Inferior parietal cortex (tissue), 1 donor: ENCODE measurements at regions not wholly inside any gene's neighbourhood (a gene's known extent, or its start where the extent isn't known, plus 50 kb on each side); places are given as distances from the start of the nearest gene placed in this dataset.

ENCODE experiments used
- DNase-seq: peaks from one replicate; pipeline ENCODE4 v3.0.0-alpha.2; 2016; ENCODE audit errors: extremely low spot score

GRCh38 chr15:23514484-23514883 is 51.0 kb upstream of the MKRN3 start:
- DNase-seq: no peak

DNA sequence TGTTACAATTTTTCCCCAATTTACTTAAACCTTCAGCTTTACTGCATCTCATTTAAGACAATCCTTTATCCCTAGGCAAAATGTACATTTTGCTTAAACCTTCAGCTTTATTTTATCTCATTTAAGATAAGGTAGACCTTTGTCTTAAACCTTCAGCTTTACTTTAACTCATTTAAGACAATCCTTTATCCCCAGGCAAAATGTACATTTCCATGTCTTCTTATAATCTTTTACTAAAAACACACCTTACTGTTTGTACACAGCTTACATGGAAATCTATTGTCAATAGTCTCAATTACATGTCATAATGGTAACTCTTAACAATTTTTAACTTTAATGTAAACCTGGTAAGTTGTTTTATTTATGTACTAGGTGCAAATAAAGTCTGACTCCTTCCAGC is 58.7 kb upstream of the MKRN3 start:
- DNase-seq: no peak

GRCh38 chr15:23503980-23504379 is 56.9 kb upstream of the GOLGA6L2 start:
- DNase-seq: no peak

DNA sequence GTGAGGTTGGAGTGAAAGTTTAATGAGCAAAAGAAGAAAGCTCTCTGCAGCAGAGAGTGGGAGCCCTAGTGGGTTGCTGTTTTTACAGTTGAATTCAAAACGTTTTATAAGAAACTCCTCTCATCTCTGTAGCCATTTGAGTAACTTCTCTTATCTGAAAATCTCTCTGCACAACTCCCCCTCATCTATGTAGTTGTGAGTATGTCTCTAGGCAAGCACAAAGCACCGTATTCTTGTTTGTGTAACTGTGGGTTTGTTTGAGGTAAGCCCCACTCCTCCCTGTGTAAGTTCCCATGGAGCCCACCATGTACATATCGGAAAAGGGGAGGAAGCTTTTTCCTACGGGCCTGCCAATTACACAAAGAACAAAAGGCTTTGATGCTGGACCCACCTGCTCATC is 56.5 kb upstream of the GOLGA6L2 start:
- no peak for DNase-seq

DNA sequence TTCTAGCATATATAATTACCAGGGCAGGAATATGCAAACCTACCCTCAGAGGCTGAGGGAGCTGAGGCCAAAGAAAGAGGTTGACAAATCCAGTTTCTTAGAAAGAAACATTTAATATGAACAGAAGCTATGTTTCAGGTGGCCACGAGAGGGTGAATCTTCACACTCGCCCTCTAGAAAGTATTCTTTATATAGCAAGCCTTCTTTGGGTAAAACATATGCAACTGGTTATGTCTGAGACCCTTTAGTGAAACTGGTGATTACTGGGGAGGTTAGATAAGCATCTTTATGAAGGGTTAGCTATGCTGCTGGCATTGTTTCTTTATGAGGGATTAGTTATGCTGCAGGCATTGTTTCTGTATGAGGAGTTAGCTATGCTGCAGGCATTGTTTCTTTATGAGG is 50.7 kb upstream of the GOLGA6L2 start:
- peak; percentile 44 for DNase-seq
